OCI-LY7 (cell line): ENCODE measurements at regions not wholly inside any gene's neighbourhood (a gene's known extent, or its start where the extent isn't known, plus 50 kb on each side); places are given as distances from the start of the nearest gene placed in this dataset.

Experiments used
- BruUV-seq: library from RNA; stranded (reverse); fragments of 400-500 nt; replicated peaks from 2 replicates; lab custom pipeline; 2021; lab: Mats Ljungman, UMichigan
- CTCF ChIA-PET: fragments of 300-600 bp; sonication (Branson Sonifier 250); formaldehyde crosslinking; loops from one replicate; lab custom pipeline; 2022; ENCODE audit warnings: antibody characterized with exemption; ENCODE audit not compliant: unreplicated experiment; lab: Charles Lee
- POLR2A ChIA-PET: fragments of 300-600 bp; sonication (Branson Sonifier 250); formaldehyde crosslinking; loops from one replicate; lab custom pipeline; 2022; ENCODE audit warnings: antibody characterized with exemption; lab: Charles Lee
- DNase-seq: peaks from one replicate; pipeline ENCODE4 v3.0.0-alpha.2; 2015; ENCODE audit warnings: low spot score
- H2AFZ ChIP-seq: fragments of 200-600 bp; sonication (generic), shearing (Covaris generic); 2 replicates; pipeline ENCODE4 v1.6.1; 2014; ENCODE audit warnings: mild to moderate bottlenecking, antibody characterized with exemption, low read length, moderate library complexity
- H3K27ac ChIP-seq: fragments of 200-600 bp; sonication (generic); 2 replicates; pipeline ENCODE4 v1.5.1; 2014; ENCODE audit warnings: mixed run types, low read depth, mild to moderate bottlenecking, moderate library complexity, low read length, inconsistent platforms; ENCODE audit not compliant: poor library complexity, severe bottlenecking
- H3K36me3 ChIP-seq: fragments of 200-600 bp; sonication (generic); 2 replicates; pipeline ENCODE4 v1.6.1; 2014; ENCODE audit warnings: mild to moderate bottlenecking, antibody characterized with exemption, low read length, moderate library complexity, mixed read lengths; ENCODE audit not compliant: insufficient read depth
- H3K4me1 ChIP-seq: fragments of 200-600 bp; sonication (generic); 2 replicates; pipeline ENCODE4 v1.5.1; 2014; ENCODE audit warnings: mild to moderate bottlenecking, low read length; ENCODE audit not compliant: insufficient read depth, poor library complexity, severe bottlenecking
- H3K4me2 ChIP-seq: fragments of 200-600 bp; sonication (generic); 2 replicates; pipeline ENCODE4 v1.6.1; 2014; ENCODE audit warnings: mild to moderate bottlenecking, low read length
- H3K4me3 ChIP-seq: fragments of 200-600 bp; sonication (generic); 2 replicates; pipeline ENCODE4 v1.5.1; 2014; ENCODE audit warnings: mild to moderate bottlenecking, low read depth, low read length; ENCODE audit not compliant: poor library complexity, severe bottlenecking
- H3K79me2 ChIP-seq: fragments of 200-600 bp; sonication (generic); 2 replicates; pipeline ENCODE4 v1.6.1; 2016; ENCODE audit warnings: low read depth, mild to moderate bottlenecking, low read length, moderate library complexity, mixed read lengths; ENCODE audit not compliant: insufficient read depth
- H3K9me2 ChIP-seq: fragments of 200-600 bp; sonication (generic); 2 replicates; pipeline ENCODE4 v1.6.1; 2016; ENCODE audit warnings: mild to moderate bottlenecking, low read length, mixed read lengths; ENCODE audit not compliant: insufficient read depth
- H3K9me3 ChIP-seq: fragments of 200-600 bp; sonication (generic); 2 replicates; pipeline ENCODE4 v1.6.1; 2014; ENCODE audit warnings: mild to moderate bottlenecking, mixed run types, low read length, mixed read lengths
- H4K20me1 ChIP-seq: fragments of 200-600 bp; sonication (generic); 2 replicates; pipeline ENCODE4 v1.6.1; 2014; ENCODE audit warnings: mild to moderate bottlenecking, antibody characterized with exemption, low read length, moderate library complexity, mixed read lengths; ENCODE audit not compliant: insufficient read depth
- CTCF ChIP-seq: fragments of 200-600 bp; sonication (generic); conservative IDR thresholded peaks from 2 replicates; pipeline ENCODE4 v1.5.1; 2014; ENCODE audit warnings: mild to moderate bottlenecking, antibody characterized with exemption, low read length, moderate library complexity, mixed read lengths
- EZH2phosphoT487 ChIP-seq: fragments of 200-600 bp; sonication (generic); IDR thresholded peaks from 2 replicates; pipeline ENCODE4 v1.6.1; 2018; ENCODE audit warnings: low read depth, borderline replicate concordance, mild to moderate bottlenecking, mixed run types, antibody characterized with exemption, low read length, moderate library complexity, mixed read lengths
- intact Hi-C: fragments of 100-400 bp; cut with micrococcal nuclease; formaldehyde crosslinking; loops from one replicate; pipeline ENCODE4 v1.10.0; 2022; ENCODE audit not compliant: unreplicated experiment

- POLR2A ChIA-PET: interaction anchor here (0.9 kb wide), 1 partner anchor 20 kb away, joined by 4 read pairs; no protein-coding TSS in a partner anchor
- CTCF ChIA-PET: no interaction called here
These were observed 85.7 kb upstream of the FBXL17 start for GRCh38 chr5:108467563-108467962.

DNA sequence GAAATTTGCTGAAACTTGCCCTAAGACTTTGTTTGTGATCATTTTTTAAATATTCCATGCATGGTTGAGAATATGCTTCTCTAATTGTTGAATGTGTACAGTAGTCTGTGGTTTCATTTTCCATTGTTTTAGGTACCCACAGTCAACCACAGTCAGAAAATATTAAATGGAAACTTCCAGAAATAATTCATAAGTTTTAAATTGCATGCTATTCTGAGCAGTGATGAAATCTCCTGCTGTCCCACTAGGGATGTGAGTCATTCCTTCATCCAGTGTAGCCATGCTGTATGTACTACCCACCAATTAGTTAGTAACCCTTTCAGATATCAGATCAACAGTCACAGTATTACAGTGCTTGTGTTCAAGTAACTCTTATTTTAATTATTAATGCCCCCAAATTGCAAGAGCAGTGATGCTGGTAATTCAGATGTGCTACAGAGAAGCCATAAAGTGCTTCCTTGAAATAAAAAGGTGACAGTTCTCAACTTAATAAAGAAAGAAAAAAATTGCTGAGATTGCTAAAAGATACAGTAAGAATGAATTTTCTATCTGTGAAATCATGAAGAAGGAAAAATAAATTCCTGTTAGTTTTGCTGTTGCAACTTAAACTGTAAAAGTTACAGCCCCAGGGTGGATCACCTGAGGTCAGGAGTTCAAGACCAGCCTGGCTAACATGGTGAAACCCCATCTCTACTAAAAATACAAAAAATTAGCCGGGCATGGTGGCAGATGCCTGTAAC is 79.9 kb upstream of the FBXL17 start:
- Histone ChIP-seq H3K4me1 (no peaks in the 10 kb centered on the region), H3K4me2 (no peak overlapping the region), H3K27ac (no peak overlapping the region), H3K9me3 (no peaks in the 10 kb centered on the region), H3K4me3 (no peak overlapping the region), H3K79me2 (no peaks in the 10 kb centered on the region), H4K20me1 (no peaks in the 10 kb centered on the region), H3K9me2 (no peaks in the 10 kb centered on the region), H2AFZ (no peak overlapping the region), H3K36me3 (no peaks in the 10 kb centered on the region)
- CTCF ChIA-PET: no interaction called here
- BruUV-seq: no TSS peak
- no peak for TF ChIP-seq CTCF
- no peak for TF ChIP-seq EZH2phosphoT487
- no peak for DNase-seq
- POLR2A ChIA-PET: no interaction called here
- intact Hi-C loops: no loop called here

More at GRCh38 chr5:108467563-108467962, 85.7 kb upstream of the FBXL17 start:
- Histone ChIP-seq H2AFZ (no peak overlapping the region), H3K4me1 (no peaks in the 10 kb centered on the region), H3K36me3 (no peaks in the 10 kb centered on the region), H3K79me2 (no peaks in the 10 kb centered on the region), H3K9me3 (no peaks in the 10 kb centered on the region), H3K4me2 (no peak overlapping the region), H4K20me1 (no peaks in the 10 kb centered on the region), H3K27ac (no peak overlapping the region), H3K9me2 (no peaks in the 10 kb centered on the region), H3K4me3 (no peak overlapping the region)
- intact Hi-C loops: no loop called here
- TF ChIP-seq EZH2phosphoT487 (no peak), CTCF (no peak)
- DNase-seq: no peak
- BruUV-seq: no TSS peak

DNA sequence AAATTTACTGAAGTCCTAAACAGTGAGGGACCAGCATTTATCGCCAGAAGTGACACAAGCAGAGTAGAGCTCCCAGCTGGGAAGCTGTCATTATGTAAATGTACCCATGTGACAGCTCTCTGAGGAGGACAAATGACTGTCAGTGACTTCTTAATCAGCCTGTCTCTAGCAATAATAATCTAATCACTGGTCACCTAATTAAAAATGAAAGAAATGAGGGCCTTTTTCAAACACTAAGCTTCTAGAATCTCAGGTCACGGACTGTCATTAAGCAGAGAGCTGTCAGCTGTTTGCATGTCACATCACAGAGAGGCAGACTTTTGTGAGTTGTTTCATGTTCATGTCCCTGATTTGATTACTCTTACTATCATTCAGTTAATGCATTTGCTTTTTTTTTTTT is 77.9 kb upstream of the FBXL17 start:
- intact Hi-C loops: no loop called here
- ChIA-PET CTCF (no interaction called here), POLR2A (no interaction called here)
- Histone ChIP-seq H3K4me2 (no peak overlapping the region), H3K4me3 (no peak overlapping the region), H3K36me3 (no peaks in the 10 kb centered on the region), H3K4me1 (no peaks in the 10 kb centered on the region), H2AFZ (no peak overlapping the region), H3K79me2 (no peaks in the 10 kb centered on the region), H3K9me3 (no peaks in the 10 kb centered on the region), H4K20me1 (no peaks in the 10 kb centered on the region), H3K27ac (no peak overlapping the region), H3K9me2 (no peaks in the 10 kb centered on the region)
- BruUV-seq: no TSS peak
- DNase-seq: no peak
- TF ChIP-seq CTCF: no peak
- no peak for TF ChIP-seq EZH2phosphoT487
